ENCODE measurements at regions not wholly inside any gene's neighbourhood (a gene's known extent, or its start where the extent isn't known, plus 50 kb on each side); places are given as distances from the start of the nearest gene placed in this dataset.

DNA sequence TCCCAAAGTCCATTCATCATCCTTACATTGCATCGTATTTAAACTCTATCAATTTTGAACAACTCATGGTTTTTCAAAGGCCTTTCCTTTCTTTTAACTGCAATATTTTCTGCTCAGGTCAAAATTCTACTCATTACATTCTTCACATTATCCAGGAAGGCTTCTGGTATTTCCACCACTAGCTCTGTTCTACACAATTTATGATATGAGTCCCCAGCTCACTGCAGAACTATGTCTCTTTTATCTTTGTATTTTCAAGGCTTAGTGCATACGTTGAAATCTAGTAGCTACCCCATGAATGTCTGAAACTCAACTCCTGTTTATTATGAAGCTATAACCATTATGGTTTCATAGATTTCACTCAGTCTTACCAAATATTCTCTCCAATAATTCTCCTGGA is 282.9 kb downstream of the DUSP6 start:
- TF ChIP-seq CTCF (IDR thresholded peaks at IDR 0.05): no peak
- TF ChIP-seq POLR2A (IDR thresholded peaks at IDR 0.05): no peak
- TF ChIP-seq POLR2AphosphoS5 (IDR thresholded peaks at IDR 0.05): no peak

All from gastroesophageal sphincter (tissue), 3 donors.